ENCODE measurements at regions not wholly inside any gene's neighbourhood (a gene's known extent, or its start where the extent isn't known, plus 50 kb on each side); places are given as distances from the start of the nearest gene placed in this dataset.

DNA sequence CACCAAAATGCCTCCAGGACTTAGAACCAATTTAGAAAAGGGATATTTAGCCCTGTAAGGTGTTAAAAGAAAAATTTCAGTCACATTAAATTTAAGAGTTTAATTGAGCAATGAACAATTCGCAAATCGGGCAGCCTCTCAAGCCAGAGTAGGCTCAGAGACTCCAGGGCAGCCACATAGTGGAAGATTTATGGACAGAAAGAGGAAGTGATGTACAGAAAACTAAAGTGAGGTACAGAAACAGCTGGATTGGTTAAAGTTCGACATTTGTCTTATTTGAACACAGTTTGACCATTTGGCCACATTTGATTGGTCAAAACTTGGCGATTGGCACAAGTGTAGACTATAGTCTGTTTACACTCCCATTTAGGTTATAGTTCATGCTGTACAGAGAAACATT is 525.9 kb upstream of the ZNF608 start:
- H3K9me3 ChIP-seq (ENCODE audit: low read depth, low read length), result no peaks in the 10 kb centered on the region
- no peaks in the 10 kb centered on the region for H3K27me3 ChIP-seq (ENCODE audit: insufficient read depth, low read length)
- no peaks in the 10 kb centered on the region for H3K4me1 ChIP-seq (ENCODE audit: insufficient read depth, low read length)
- H3K4me3 ChIP-seq (ENCODE audit: low read length), result no peak overlapping the region

DNA sequence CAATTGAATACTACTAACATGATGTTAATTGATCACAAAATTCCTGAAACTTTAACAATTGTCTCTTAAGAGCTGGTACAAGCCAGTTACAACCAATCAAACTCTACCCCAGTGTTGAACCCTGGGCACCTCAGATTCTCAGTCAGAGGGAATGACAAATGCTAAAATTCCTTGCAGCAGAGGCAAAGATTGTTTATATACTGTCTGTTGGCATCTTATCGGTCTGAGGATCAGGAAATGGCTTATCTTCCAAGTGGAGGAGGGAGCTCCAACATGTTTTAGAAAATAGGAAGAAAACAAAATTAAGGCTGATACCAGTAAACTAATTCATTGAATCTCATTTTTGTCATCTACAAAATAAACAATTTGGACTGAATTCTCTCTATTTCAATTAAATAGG is 527.8 kb upstream of the ZNF608 start:
- H3K9me3 ChIP-seq (ENCODE audit: low read depth, low read length), result no peaks in the 10 kb centered on the region
- H3K4me3 ChIP-seq (ENCODE audit: low read length), result no peak overlapping the region
- H3K4me1 ChIP-seq (ENCODE audit: insufficient read depth, low read length), result no peaks in the 10 kb centered on the region
- H3K27me3 ChIP-seq (ENCODE audit: insufficient read depth, low read length), result no peaks in the 10 kb centered on the region

DNA sequence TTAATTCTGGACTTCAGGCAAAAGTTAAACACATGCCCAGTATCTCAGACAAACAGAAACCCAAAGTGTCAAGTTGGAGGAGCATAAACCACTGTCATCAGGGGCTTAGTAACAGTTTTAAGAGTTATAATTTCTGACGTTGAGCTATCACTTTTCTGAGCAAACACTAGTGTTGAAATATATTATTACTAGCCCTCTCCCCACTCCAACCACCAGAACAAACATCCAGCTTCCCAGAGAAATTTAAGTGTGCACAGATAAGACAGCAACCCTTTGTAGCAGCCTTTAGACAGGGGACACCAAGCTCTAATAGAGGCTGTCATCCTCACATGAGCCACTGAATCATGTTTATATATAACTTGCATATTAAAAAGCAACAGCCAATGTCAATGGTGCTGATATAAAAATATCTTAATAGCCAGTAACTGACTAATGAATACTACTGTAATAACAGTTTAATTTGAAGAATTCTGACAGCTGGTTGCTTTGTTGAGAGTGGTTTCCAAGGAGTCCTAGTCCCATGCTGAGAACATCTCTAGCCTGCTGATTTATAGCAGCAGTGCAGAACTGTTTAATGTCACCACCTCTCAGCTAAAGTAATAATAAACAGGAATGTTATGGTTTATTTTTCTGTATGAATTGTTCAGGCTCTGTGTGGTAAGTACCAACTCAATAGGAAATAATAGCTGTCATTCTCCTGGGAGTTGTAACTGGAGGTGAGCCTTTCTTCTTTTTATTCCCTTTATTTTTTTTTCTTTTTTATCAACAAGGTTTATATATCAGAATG is 528.7 kb upstream of the ZNF608 start:
- H3K27me3 ChIP-seq (ENCODE audit: insufficient read depth, low read length), result no peaks in the 10 kb centered on the region
- H3K4me1 ChIP-seq (ENCODE audit: insufficient read depth, low read length), result no peaks in the 10 kb centered on the region

DNA sequence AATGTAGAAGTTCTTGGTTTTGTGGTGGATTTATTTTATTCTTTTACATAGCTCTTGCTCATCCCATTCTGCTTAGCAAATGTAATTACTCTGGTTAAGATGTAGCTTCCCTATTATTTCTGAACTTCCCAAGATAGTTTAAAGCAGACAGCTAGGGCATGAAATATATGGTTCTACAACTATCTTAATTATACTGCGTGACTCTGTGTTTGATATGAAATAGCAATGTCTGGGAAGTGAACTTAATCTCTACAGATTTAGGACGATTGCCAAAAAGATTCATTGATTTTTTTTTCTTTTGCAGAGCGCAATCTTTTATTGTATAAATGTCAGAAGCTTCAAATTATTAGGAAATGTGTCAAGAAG is 529.3 kb upstream of the ZNF608 start:
- no peaks in the 10 kb centered on the region for H3K4me1 ChIP-seq (ENCODE audit: insufficient read depth, low read length)
- H3K27me3 ChIP-seq (ENCODE audit: insufficient read depth, low read length), result no peaks in the 10 kb centered on the region
- no peak overlapping the region for H3K4me3 ChIP-seq (ENCODE audit: low read length)
- no peaks in the 10 kb centered on the region for H3K9me3 ChIP-seq (ENCODE audit: low read depth, low read length)

More for the DNA sequence above, 528.7 kb upstream of the ZNF608 start:
- H3K4me3 ChIP-seq (ENCODE audit: low read length), result no peak overlapping the region
- no peaks in the 10 kb centered on the region for H3K9me3 ChIP-seq (ENCODE audit: low read depth, low read length)

DNA sequence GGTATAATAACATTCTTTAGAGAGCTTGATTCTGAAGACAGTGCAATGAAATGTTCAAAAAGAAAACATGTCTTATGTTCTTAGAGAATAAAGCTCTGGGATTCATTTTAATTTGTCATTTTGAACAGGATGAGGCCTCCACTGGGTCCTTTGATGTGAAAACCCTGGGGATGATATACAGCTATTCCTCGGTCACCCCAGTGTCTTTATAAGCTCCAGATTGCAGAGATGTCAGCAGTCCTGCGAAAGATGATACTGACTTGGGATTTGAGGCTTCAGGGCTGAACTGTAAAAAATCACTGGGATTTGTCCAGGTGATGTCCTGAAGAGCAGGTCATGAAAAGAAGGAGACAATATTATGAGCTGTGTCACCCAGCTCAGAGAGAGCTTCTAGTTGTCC is 529.7 kb upstream of the ZNF608 start:
- Histone ChIP-seq H3K4me1 (ENCODE audit: insufficient read depth, low read length) (no peaks in the 10 kb centered on the region), H3K27me3 (ENCODE audit: insufficient read depth, low read length) (no peaks in the 10 kb centered on the region), H3K4me3 (ENCODE audit: low read length) (no peak overlapping the region), H3K9me3 (ENCODE audit: low read depth, low read length) (no peaks in the 10 kb centered on the region)

DNA sequence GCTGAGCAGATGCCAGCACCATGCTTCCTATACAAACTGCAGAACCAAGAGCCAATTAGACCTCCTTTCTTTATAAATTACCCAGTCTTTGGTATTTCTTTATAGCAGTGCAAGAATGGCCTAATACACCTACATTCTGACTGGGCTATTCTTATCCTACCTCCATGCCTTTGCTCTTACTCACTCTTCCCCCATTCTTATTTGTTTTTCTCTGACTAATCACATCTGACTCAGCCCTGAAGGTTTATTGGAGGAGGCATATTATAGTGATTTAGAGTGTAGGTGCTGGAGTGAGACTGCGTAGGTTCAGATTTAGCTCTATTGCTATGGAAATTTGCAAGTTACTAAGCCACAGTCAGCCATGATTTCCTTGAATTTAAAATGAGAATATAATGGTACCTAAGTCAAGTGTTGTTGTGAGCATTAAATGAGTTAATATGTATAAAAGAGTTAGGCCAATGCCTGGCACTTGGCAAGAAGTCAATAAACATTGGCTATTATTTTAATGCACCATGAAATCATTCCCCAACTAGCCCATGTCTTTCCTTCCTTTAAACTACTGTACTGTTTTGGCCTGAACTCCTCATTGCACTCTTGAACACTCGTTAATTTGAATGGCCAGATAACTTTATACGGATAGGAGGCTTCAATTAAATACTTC is 531.2 kb upstream of the ZNF608 start:
- no peak overlapping the region for H3K4me3 ChIP-seq (ENCODE audit: low read length)
- H3K9me3 ChIP-seq (ENCODE audit: low read depth, low read length), result no peaks in the 10 kb centered on the region
- H3K27me3 ChIP-seq (ENCODE audit: insufficient read depth, low read length), result no peaks in the 10 kb centered on the region
- H3K4me1 ChIP-seq (ENCODE audit: insufficient read depth, low read length), result no peaks in the 10 kb centered on the region

DNA sequence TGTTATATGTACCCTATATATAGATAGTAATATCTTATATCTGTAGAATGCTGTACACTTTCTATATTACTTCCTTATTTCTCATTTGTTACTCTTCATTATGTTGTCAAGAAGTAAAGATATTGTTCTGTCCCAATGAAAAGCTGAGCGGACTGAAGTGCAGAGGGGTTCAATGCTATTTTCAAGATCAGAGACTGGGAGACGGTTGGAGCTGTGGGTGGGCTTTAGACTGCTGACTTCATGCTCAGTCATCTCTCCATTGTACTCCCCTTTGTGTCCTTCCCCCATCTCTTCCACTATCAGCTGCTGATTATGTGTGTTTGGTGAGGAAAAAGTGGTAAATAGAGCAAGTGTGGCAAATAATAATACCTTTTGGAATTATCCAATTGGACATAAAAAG is 532.3 kb upstream of the ZNF608 start:
- H3K9me3 ChIP-seq (ENCODE audit: low read depth, low read length), result no peaks in the 10 kb centered on the region
- no peaks in the 10 kb centered on the region for H3K27me3 ChIP-seq (ENCODE audit: insufficient read depth, low read length)
- H3K4me1 ChIP-seq (ENCODE audit: insufficient read depth, low read length), result no peaks in the 10 kb centered on the region
- H3K4me3 ChIP-seq (ENCODE audit: low read length), result no peak overlapping the region

DNA sequence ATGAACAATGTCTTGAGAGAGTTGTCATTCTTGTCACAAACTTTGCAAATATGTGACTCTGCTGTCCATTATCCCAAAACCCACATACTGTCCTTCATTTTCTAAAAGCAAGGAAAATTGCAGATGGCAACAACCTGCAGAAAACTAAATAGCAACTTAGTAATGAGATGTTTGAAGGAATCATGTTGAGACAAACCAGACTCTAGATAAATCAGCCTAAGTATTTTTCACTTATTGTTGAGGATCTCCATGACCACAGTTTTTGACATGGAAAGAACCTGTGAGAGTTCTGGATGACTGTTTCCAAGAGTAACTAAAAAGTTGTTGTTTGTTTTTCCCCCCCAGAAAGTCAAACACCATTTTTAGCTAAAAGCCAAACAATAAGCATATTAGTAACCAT is 535.2 kb upstream of the ZNF608 start:
- H3K27me3 ChIP-seq (ENCODE audit: insufficient read depth, low read length), result no peaks in the 10 kb centered on the region
- H3K9me3 ChIP-seq (ENCODE audit: low read depth, low read length), result no peaks in the 10 kb centered on the region
- no peak overlapping the region for H3K4me3 ChIP-seq (ENCODE audit: low read length)
- no peaks in the 10 kb centered on the region for H3K4me1 ChIP-seq (ENCODE audit: insufficient read depth, low read length)

DNA sequence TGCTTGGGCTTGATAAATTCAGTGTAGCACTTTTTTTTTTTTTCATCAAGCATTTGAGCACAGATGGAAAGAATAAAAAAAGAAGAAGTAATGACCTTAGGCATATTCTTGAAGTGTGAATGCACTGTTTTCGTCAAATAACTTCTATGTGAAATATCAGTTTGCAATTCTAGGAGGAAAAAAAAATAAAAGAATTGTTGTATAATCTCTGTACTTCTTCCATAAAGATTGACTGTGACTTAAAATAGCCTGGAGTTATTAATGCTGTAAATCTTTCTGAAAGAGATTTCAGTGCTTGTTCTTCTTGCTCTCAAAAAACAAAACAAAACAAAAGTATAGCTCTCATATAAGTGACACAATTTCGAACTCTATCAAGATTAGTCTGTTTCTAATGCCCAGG is 536.9 kb upstream of the ZNF608 start:
- no peaks in the 10 kb centered on the region for H3K9me3 ChIP-seq (ENCODE audit: low read depth, low read length)
- no peaks in the 10 kb centered on the region for H3K27me3 ChIP-seq (ENCODE audit: insufficient read depth, low read length)
- no peak overlapping the region for H3K4me3 ChIP-seq (ENCODE audit: low read length)
- H3K4me1 ChIP-seq (ENCODE audit: insufficient read depth, low read length), result no peaks in the 10 kb centered on the region

DNA sequence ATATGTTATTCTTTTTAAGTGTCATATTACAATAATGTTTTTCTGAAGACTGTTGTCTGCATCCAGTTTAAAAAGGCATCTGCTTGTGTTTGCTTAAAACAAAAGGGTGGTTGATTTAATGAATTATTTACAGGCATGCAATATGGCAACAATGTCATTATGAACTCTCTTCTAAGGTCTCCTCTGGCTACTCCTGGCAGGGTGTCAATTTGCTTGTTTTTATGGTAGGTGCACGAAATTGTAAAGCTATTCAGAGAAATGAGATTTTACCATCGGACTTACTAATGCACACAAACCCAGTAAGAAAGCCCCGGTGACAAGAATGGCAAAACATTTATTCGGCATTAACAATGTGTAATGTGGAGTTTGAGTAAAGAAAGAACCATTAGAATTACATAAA is 539.8 kb upstream of the ZNF608 start:
- no peaks in the 10 kb centered on the region for H3K4me1 ChIP-seq (ENCODE audit: insufficient read depth, low read length)
- no peaks in the 10 kb centered on the region for H3K27me3 ChIP-seq (ENCODE audit: insufficient read depth, low read length)
- no peak overlapping the region for H3K4me3 ChIP-seq (ENCODE audit: low read length)
- no peaks in the 10 kb centered on the region for H3K9me3 ChIP-seq (ENCODE audit: low read depth, low read length)

DNA sequence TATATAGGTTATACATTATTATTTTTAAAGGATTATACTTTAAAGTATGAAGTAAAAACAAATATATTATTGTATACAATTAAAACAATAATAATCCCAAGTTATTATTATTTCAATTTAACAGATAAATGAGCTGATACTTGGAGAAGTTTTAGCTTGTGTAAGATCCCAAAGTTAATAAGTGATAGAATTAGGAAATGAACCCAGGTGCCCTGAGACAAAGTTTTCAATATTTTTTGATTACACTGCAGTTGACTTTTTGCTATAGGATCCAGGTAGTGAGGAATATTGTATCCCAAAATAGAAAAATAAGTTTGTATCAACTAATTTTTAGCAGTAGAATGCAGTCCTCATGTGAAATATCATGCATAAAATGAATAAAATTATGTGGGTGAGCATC is 543.2 kb upstream of the ZNF608 start:
- H3K4me3 ChIP-seq (ENCODE audit: low read length), result no peak overlapping the region
- H3K27me3 ChIP-seq (ENCODE audit: insufficient read depth, low read length), result no peaks in the 10 kb centered on the region
- no peaks in the 10 kb centered on the region for H3K4me1 ChIP-seq (ENCODE audit: insufficient read depth, low read length)
- no peaks in the 10 kb centered on the region for H3K9me3 ChIP-seq (ENCODE audit: low read depth, low read length)

DNA sequence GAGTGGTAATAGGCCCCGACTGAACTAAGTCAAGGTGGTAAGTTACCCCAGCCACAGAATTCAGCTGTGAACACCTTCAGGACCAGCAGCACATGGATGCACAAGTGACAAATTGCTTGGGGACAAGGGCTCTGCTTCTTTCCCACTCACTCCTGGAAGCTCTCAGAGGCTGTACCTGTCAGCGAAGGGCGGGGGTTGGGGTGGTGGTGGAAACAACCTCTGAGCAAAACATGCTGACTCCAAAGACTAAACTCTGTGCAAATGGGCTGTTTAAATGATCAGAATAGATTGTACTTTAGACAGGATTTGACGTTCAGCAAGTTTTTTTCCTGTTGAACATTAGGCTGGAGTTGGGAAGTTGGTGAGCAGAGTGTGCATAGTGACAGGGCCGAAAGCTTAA is 544.5 kb upstream of the ZNF608 start:
- H3K4me3 ChIP-seq (ENCODE audit: low read length), result no peak overlapping the region
- no peaks in the 10 kb centered on the region for H3K27me3 ChIP-seq (ENCODE audit: insufficient read depth, low read length)
- no peaks in the 10 kb centered on the region for H3K4me1 ChIP-seq (ENCODE audit: insufficient read depth, low read length)
- no peaks in the 10 kb centered on the region for H3K9me3 ChIP-seq (ENCODE audit: low read depth, low read length)

DNA sequence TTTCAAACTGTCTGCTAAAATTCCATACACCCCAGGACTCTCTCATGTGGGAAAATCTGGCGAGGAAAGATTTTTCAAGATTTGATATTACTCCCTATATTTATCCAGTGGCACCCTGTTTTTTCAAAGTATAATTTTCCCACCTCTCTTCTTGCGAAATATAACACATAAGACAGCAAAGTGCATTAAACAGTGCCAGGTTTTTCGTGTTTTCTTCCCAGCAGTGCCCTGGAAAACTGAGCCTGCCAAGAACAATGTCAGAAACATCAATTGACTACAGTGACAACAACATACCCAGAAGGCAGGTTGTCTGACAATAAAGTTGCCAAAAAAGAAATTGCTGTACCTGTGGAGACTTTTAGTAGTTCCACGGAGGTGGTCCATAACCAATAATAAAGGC is 545.0 kb upstream of the ZNF608 start:
- Histone ChIP-seq H3K9me3 (ENCODE audit: low read depth, low read length) (no peaks in the 10 kb centered on the region), H3K4me3 (ENCODE audit: low read length) (no peak overlapping the region), H3K4me1 (ENCODE audit: insufficient read depth, low read length) (no peaks in the 10 kb centered on the region), H3K27me3 (ENCODE audit: insufficient read depth, low read length) (no peaks in the 10 kb centered on the region)

DNA sequence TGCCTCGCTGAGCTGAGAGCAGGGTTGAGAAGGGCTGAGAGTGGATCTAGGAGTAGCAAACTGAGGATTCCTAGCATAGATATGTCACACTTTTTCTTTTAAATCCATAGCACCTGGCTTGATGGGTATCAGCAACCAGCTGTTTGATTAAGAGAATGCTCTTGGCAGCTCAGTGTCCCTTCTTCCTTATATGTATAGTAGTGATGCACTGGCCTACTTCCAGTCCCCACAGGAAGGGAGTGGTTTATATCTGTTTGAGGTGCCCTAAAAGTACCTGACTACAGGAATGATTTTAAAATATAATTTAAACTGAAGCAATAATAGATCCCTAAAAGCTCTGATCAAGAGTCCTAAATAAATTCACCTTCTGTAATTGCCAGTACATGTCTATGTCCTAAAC is 546.8 kb upstream of the ZNF608 start:
- Histone ChIP-seq H3K27me3 (ENCODE audit: insufficient read depth, low read length) (no peaks in the 10 kb centered on the region), H3K4me1 (ENCODE audit: insufficient read depth, low read length) (no peaks in the 10 kb centered on the region), H3K9me3 (ENCODE audit: low read depth, low read length) (no peaks in the 10 kb centered on the region), H3K4me3 (ENCODE audit: low read length) (no peak overlapping the region)

DNA sequence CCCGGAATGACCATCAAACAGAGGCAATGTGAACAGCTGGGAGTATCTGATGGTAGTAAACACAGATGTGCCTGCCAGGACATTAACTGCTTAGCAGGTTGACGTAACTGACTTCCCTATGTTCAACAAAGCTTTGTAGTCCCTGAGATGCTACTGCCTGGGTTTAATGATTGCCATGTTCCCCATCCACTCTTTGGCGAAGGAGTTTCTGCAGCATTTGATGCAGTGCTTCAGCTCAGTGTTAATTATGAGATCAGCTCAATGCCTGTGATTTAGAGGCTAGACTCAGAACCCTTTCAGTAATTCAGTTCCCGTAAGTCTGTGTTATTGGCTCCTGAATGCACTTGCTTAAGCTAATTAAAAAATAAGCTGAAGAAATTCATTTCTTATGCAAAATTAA is 547.3 kb upstream of the ZNF608 start:
- Histone ChIP-seq H3K27me3 (ENCODE audit: insufficient read depth, low read length) (no peaks in the 10 kb centered on the region), H3K9me3 (ENCODE audit: low read depth, low read length) (no peaks in the 10 kb centered on the region), H3K4me3 (ENCODE audit: low read length) (no peak overlapping the region), H3K4me1 (ENCODE audit: insufficient read depth, low read length) (no peaks in the 10 kb centered on the region)

DNA sequence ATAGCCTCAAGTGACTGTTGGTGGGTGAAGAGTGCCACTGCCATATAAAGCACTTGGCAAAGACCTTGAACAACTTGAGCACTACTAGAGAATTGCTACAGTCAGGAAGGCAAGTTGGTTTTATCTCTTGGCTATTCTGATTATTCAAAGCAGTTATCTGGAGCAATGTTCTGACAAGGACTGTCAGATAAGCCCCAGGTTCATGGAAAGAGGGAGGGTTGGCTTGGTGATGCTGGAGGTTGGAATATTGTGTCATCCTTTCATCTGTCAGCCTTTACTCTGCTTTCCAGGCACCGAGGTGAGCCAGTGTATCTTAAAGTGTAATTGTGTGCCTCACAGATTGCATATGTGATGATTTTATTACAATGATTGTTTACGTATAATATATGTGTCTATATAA is 548.4 kb upstream of the ZNF608 start:
- Histone ChIP-seq H3K27me3 (ENCODE audit: insufficient read depth, low read length) (no peaks in the 10 kb centered on the region), H3K4me3 (ENCODE audit: low read length) (no peak overlapping the region), H3K4me1 (ENCODE audit: insufficient read depth, low read length) (no peaks in the 10 kb centered on the region), H3K9me3 (ENCODE audit: low read depth, low read length) (no peaks in the 10 kb centered on the region)

Measured in mononuclear cell (primary cell).